ENCODE measurements at regions not wholly inside any gene's neighbourhood (a gene's known extent, or its start where the extent isn't known, plus 50 kb on each side); places are given as distances from the start of the nearest gene placed in this dataset.

GRCh38 chr7:115153176-115153575 lies 231.3 kb downstream of the MDFIC start:
- H3K27ac ChIP-seq (ENCODE audit: low read depth, low read length) = no peak overlapping the region
- no peak overlapping the region for H2BK120ac ChIP-seq (replicated peaks; ENCODE audit: low read depth, low read length)
- ChIA-PET POLR2A (ENCODE audit: partially characterized antibody) (no interaction called here), CTCF (ENCODE audit: partially characterized antibody) (interaction anchor here (0.7 to 1.1 kb wide), 2 partner anchors 11 to 288 kb away, joined by 3 read pairs; no protein-coding TSS in a partner anchor)
- H3K14ac ChIP-seq (ENCODE audit: insufficient read length) = no peak overlapping the region
- H2BK20ac ChIP-seq (ENCODE audit: low read length) = no peak overlapping the region
- no peak for FAIRE-seq
- WGBS, 2 experiments (ENCODE audit: extremely low coverage in 1 of 2, insufficient coverage in 1 of 2, insufficient read length in 1 of 2, insufficient replicate concordance in 2 of 2, low coverage in 1 of 2, low lambda C conversion rate in 2 of 2, missing lambda C conversion rate in 1 of 2) = 90% methylated on average over 3 of the region's 3 CpGs; no CpG with 5 or more reads in 1 of the 2 experiments
- H3K79me2 ChIP-seq (ENCODE audit: control insufficient read depth in 1 of 2, insufficient read depth in 2 of 2, low read length in 2 of 2) = no peaks in the 10 kb centered on the region
- H4K8ac ChIP-seq (ENCODE audit: extremely low read depth, insufficient read depth, low read length) = no peak overlapping the region
- H3K36me3 ChIP-seq (ENCODE audit: control insufficient read depth in 2 of 4, insufficient read depth in 4 of 4, low read length in 3 of 4) = no peaks in the 10 kb centered on the region
- H3K23me2 ChIP-seq (ENCODE audit: low read depth, low read length) = no peaks in the 10 kb centered on the region
- no peak overlapping the region for H3K56ac ChIP-seq (replicated peaks; ENCODE audit: insufficient read length, low read depth, low read length)
- DNase-seq (ENCODE audit: low read depth in 1 of 2, low spot score in 2 of 2) = no peak
- no peaks in the 10 kb centered on the region for H3K9me3 ChIP-seq (ENCODE audit: insufficient read depth in 2 of 2, low read depth in 1 of 2, low read length in 1 of 2)
- H2AFZ ChIP-seq (ENCODE audit: low read length) = no peak overlapping the region
- H2BK5ac ChIP-seq (ENCODE audit: low read depth, low read length) = no peak overlapping the region
- no peaks in the 10 kb centered on the region for H3K27me3 ChIP-seq (replicated peaks in 1 of 4; ENCODE audit: control insufficient read depth in 3 of 4, extremely low read depth in 1 of 4, insufficient read depth in 3 of 4, low read length in 3 of 4)
- H4K91ac ChIP-seq (replicated peaks; ENCODE audit: insufficient read length, low read length) = no peak overlapping the region
- H2BK15ac ChIP-seq (ENCODE audit: low read length) = no peak overlapping the region
- H3K4me1 ChIP-seq (replicated peaks in 1 of 4; ENCODE audit: control insufficient read depth in 3 of 4, insufficient read depth in 4 of 4, low read length in 3 of 4) = no peaks in the 10 kb centered on the region
- no peaks in the 10 kb centered on the region for H3K79me1 ChIP-seq (ENCODE audit: low read depth, low read length)
- no peak overlapping the region for H3K4me2 ChIP-seq (ENCODE audit: insufficient read depth in 1 of 2, low read depth in 2 of 2, low read length in 2 of 2)
- no peak overlapping the region for H3K4me3 ChIP-seq (ENCODE audit: extremely low read depth in 1 of 4, insufficient read depth in 2 of 4, low read depth in 3 of 4, low read length in 4 of 4)
- H2AK5ac ChIP-seq (ENCODE audit: low read depth, low read length) = no peak overlapping the region
- H2BK12ac ChIP-seq (ENCODE audit: low read depth, low read length) = no peak overlapping the region
- H3K9ac ChIP-seq (replicated peaks in 1 of 4; ENCODE audit: extremely low read depth in 1 of 4, low read depth in 3 of 4, low read length in 3 of 4) = no peak overlapping the region
- H3K4ac ChIP-seq (replicated peaks; ENCODE audit: insufficient read length, low read depth, low read length) = no peak overlapping the region
- H4K20me1 ChIP-seq (replicated peaks in 1 of 2; ENCODE audit: control insufficient read depth in 1 of 2, insufficient read depth in 2 of 2, low read length in 2 of 2) = no peaks in the 10 kb centered on the region
- no peak overlapping the region for H3K23ac ChIP-seq (ENCODE audit: insufficient read length)
- H3K18ac ChIP-seq (ENCODE audit: extremely low read depth, low read length) = no peak overlapping the region
- TF ChIP-seq ZNF274 (IDR thresholded peaks at IDR 0.05; ENCODE audit: borderline replicate concordance, extremely low read depth, low read length) (no peak), GTF2F1 (IDR thresholded peaks at IDR 0.05; ENCODE audit: borderline replicate concordance, low read depth, low read length) (no peak)
- no peak overlapping the region for H4K5ac ChIP-seq (ENCODE audit: insufficient read length, low read depth, low read length)
